HFFc6 (cell line): ENCODE measurements at regions not wholly inside any gene's neighbourhood (a gene's known extent, or its start where the extent isn't known, plus 50 kb on each side); places are given as distances from the start of the nearest gene placed in this dataset.

ENCODE experiments used
- DNase-seq: peaks from one replicate; pipeline ENCODE4 v3.0.0-alpha.2; 2018
- H3K27ac Mint-ChIP-seq: 2 replicates; pipeline ENCODE4 v1.8.0; 2020; ENCODE audit warnings: mild to moderate bottlenecking, mixed read lengths
- H3K27me3 Mint-ChIP-seq: 2 replicates; pipeline ENCODE4 v1.8.0; 2021; ENCODE audit warnings: mild to moderate bottlenecking, moderate library complexity, mixed read lengths; ENCODE audit not compliant: insufficient read depth
- H3K36me3 Mint-ChIP-seq: 2 replicates; pipeline ENCODE4 v1.8.0; 2021; ENCODE audit warnings: low read depth, mixed read lengths
- H3K4me1 Mint-ChIP-seq: 2 replicates; pipeline ENCODE4 v1.8.0; 2020; ENCODE audit warnings: low read depth, mixed read lengths
- H3K4me3 Mint-ChIP-seq: 2 replicates; pipeline ENCODE4 v1.8.0; 2020; ENCODE audit warnings: mild to moderate bottlenecking, moderate library complexity, mixed read lengths
- H3K9me3 Mint-ChIP-seq: 2 replicates; pipeline ENCODE4 v1.8.0; 2020; ENCODE audit warnings: mild to moderate bottlenecking, mixed read lengths
- CTCF ChIP-seq: fragments of 200-600 bp; sonication (generic); IDR thresholded peaks from 2 replicates; pipeline ENCODE4 v1.5.0; 2021; ENCODE audit warnings: antibody characterized with exemption, mild to moderate bottlenecking

- Mint-ChIP-seq H3K4me3 (no peak overlapping the region), H3K4me1 (peaks cover 9% of the 10 kb centered on the region; the same call in 1 of the 2 replicates), H3K27me3 (peaks cover 28% of the 10 kb centered on the region), H3K36me3 (no peaks in the 10 kb centered on the region), H3K27ac (no peak overlapping the region; the same call in 1 of the 2 replicates), H3K9me3 (no peaks in the 10 kb centered on the region)
- no peak for DNase-seq
- TF ChIP-seq CTCF, result no peak
Measured at GRCh38 chr22:44576311-44577260, 78.6 kb upstream of the RTL6 start.

GRCh38 chr22:44575381-44576268, 77.6 kb upstream of the RTL6 start:
- Mint-ChIP-seq H3K9me3 (no peaks in the 10 kb centered on the region), H3K27me3 (peaks cover 31% of the 10 kb centered on the region), H3K4me1 (peaks cover 9% of the 10 kb centered on the region; the same call in 1 of the 2 replicates), H3K36me3 (no peaks in the 10 kb centered on the region), H3K27ac (no peak overlapping the region), H3K4me3 (no peak overlapping the region)
- DNase-seq, result no peak
- no peak for TF ChIP-seq CTCF

GRCh38 chr22:44574640-44575380, 76.8 kb upstream of the RTL6 start:
- Mint-ChIP-seq H3K9me3 (no peaks in the 10 kb centered on the region), H3K4me3 (no peak overlapping the region), H3K27ac (no peak overlapping the region), H3K27me3 (peaks cover 29% of the 10 kb centered on the region), H3K4me1 (peaks cover 9% of the 10 kb centered on the region; the same call in 1 of the 2 replicates), H3K36me3 (no peaks in the 10 kb centered on the region)
- no peak for TF ChIP-seq CTCF
- DNase-seq, result no peak

GRCh38 chr22:44574057-44574639, 76.1 kb upstream of the RTL6 start:
- Mint-ChIP-seq H3K4me1 (peaks cover 9% of the 10 kb centered on the region; the same call in 1 of the 2 replicates), H3K36me3 (no peaks in the 10 kb centered on the region), H3K4me3 (no peak overlapping the region; the same call in 1 of the 2 replicates), H3K27me3 (peaks cover 26% of the 10 kb centered on the region), H3K9me3 (no peaks in the 10 kb centered on the region), H3K27ac (no peak overlapping the region)
- peak; percentile 66 for DNase-seq
- TF ChIP-seq CTCF, result no peak

GRCh38 chr22:44573451-44573850, 75.4 kb upstream of the RTL6 start:
- no peak for TF ChIP-seq CTCF
- Mint-ChIP-seq H3K36me3 (no peaks in the 10 kb centered on the region), H3K9me3 (no peaks in the 10 kb centered on the region), H3K4me3 (no peak overlapping the region), H3K27ac (no peak overlapping the region), H3K4me1 (peaks cover 9% of the 10 kb centered on the region; the same call in 1 of the 2 replicates), H3K27me3 (peaks cover 23% of the 10 kb centered on the region)
- DNase-seq, result no peak
